Uterus (tissue), 2 donors: ENCODE measurements at regions not wholly inside any gene's neighbourhood (a gene's known extent, or its start where the extent isn't known, plus 50 kb on each side); places are given as distances from the start of the nearest gene placed in this dataset.

Source experiments
- POLR2A ChIP-seq, 2 donors: fragments of 450-650 bp; IDR thresholded peaks; one replicate each; pipeline ENCODE4 v1.6.1; 2016; ENCODE audit warnings: antibody characterized with exemption in 2 of 2, mild to moderate bottlenecking in 1 of 2, moderate library complexity in 1 of 2
- TF ChIP-seq, protein P1 (sequence below), 4 experiments: fragments of 200-600 bp in 2 of 4; fragments of 450-650 bp in 2 of 4; sonication (generic) in 2 of 4; IDR thresholded peaks; one replicate each; pipeline ENCODE4 v1.5.1; 2016 to 2019; ENCODE audit warnings: antibody characterized with exemption in 4 of 4, mild to moderate bottlenecking in 2 of 4, moderate library complexity in 1 of 4

DNA sequence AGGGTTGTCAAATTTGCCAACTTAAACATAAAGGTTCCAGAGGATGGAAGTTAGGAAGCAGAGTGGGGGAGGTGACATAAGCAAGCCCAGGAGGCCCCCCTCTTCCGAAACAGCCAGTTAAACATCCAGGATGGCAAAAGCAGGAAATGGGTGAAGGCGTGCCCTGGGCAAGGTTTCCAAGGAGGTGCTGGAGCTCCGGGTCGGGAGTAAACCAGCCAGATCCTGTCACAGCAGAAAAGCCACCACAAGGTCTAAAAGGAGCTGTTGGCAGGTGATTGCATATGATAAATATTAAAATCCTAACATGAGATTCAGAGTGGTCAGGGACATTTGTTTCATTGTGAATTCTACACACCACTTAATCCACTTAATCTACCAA is 572.2 kb upstream of the SALL3 start:
- TF ChIP-seq POLR2A (IDR thresholded peaks at IDR 0.05): no peak
- TF ChIP-seq, protein P1, sequence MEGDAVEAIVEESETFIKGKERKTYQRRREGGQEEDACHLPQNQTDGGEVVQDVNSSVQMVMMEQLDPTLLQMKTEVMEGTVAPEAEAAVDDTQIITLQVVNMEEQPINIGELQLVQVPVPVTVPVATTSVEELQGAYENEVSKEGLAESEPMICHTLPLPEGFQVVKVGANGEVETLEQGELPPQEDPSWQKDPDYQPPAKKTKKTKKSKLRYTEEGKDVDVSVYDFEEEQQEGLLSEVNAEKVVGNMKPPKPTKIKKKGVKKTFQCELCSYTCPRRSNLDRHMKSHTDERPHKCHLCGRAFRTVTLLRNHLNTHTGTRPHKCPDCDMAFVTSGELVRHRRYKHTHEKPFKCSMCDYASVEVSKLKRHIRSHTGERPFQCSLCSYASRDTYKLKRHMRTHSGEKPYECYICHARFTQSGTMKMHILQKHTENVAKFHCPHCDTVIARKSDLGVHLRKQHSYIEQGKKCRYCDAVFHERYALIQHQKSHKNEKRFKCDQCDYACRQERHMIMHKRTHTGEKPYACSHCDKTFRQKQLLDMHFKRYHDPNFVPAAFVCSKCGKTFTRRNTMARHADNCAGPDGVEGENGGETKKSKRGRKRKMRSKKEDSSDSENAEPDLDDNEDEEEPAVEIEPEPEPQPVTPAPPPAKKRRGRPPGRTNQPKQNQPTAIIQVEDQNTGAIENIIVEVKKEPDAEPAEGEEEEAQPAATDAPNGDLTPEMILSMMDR (IDR thresholded peaks at IDR 0.05): no peak
